CD4-positive, alpha-beta T cell (primary cell): ENCODE measurements at regions not wholly inside any gene's neighbourhood (a gene's known extent, or its start where the extent isn't known, plus 50 kb on each side); places are given as distances from the start of the nearest gene placed in this dataset.

Source experiments
- ATAC-seq: fragments of 200-7000 bp; cut with Tn5 transposase; one replicate; pipeline ENCODE4 v1.10.0; 2022; ENCODE audit warnings: mild to moderate bottlenecking; ENCODE audit not compliant: poor library complexity
- CTCF ChIA-PET: fragments of 350-600 bp; sonication (Branson Sonifier 250); formaldehyde crosslinking; loops from one replicate; lab custom pipeline; 2021; ENCODE audit warnings: antibody characterized with exemption, inconsistent platforms; lab: Charles Lee
- POLR2A ChIA-PET: fragments of 350-600 bp; sonication (Branson Sonifier 250); formaldehyde crosslinking; loops from one replicate; lab custom pipeline; 2021; ENCODE audit warnings: antibody characterized with exemption, inconsistent platforms; lab: Charles Lee
- DNase-seq, 14 experiments: peaks; one replicate each; pipeline ENCODE4 v3.0.0-alpha.2; 2013 to 2020; ENCODE audit warnings: mixed read lengths in 2 of 14
- H3K27ac ChIP-seq, 2 donors: one replicate each; pipeline versions ENCODE4 v1.5.1 to v1.7.0; 2013; ENCODE audit warnings: low read length in 2 of 2, low read depth in 1 of 2, mild to moderate bottlenecking in 1 of 2
- H3K27me3 ChIP-seq, 2 experiments: 1 replicate in 1 of 2; 2 replicates in 1 of 2; pipeline versions ENCODE4 v1.6.1 to v1.7.0; 2013; ENCODE audit warnings: low read length in 2 of 2, control low read depth in 1 of 2, mild to moderate bottlenecking in 1 of 2, moderate library complexity in 1 of 2; ENCODE audit not compliant: insufficient read depth in 2 of 2, control insufficient read depth in 1 of 2
- H3K36me3 ChIP-seq: one replicate; pipeline ENCODE4 v1.6.1; 2013; ENCODE audit warnings: low read length, control low read depth; ENCODE audit not compliant: insufficient read depth
- H3K4me1 ChIP-seq: one replicate; pipeline ENCODE4 v1.6.1; 2013; ENCODE audit warnings: low read length, control low read depth; ENCODE audit not compliant: insufficient read depth
- H3K4me3 ChIP-seq: one replicate; pipeline ENCODE4 v1.5.1; 2013; ENCODE audit warnings: mild to moderate bottlenecking, low read length, moderate library complexity
- H3K9me3 ChIP-seq, 2 experiments: 1 replicate in 1 of 2; 2 replicates in 1 of 2; pipeline versions ENCODE4 v1.6.1 to v1.7.0; 2013; ENCODE audit warnings: low read length in 2 of 2, mild to moderate bottlenecking in 2 of 2, control low read depth in 1 of 2, moderate library complexity in 1 of 2; ENCODE audit not compliant: control insufficient read depth in 1 of 2, insufficient read depth in 1 of 2
- H3K27ac Mint-ChIP-seq: one replicate; pipeline ENCODE4 v1.8.0; 2020; ENCODE audit warnings: mixed read lengths
- H3K27me3 Mint-ChIP-seq: one replicate; pipeline ENCODE4 v1.8.0; 2021; ENCODE audit warnings: mixed read lengths
- H3K36me3 Mint-ChIP-seq: one replicate; pipeline ENCODE4 v1.8.0; 2021; ENCODE audit warnings: low read depth, mixed read lengths
- H3K4me1 Mint-ChIP-seq: one replicate; pipeline ENCODE4 v1.8.0; 2021; ENCODE audit warnings: low read depth, mixed read lengths
- H3K4me3 Mint-ChIP-seq: one replicate; pipeline ENCODE4 v1.8.0; 2020; ENCODE audit warnings: mild to moderate bottlenecking, mixed read lengths
- H3K9me3 Mint-ChIP-seq: one replicate; pipeline ENCODE4 v1.8.0; 2020; ENCODE audit warnings: mixed read lengths
- intact Hi-C, 2 experiments: fragments of 100-400 bp; cut with DNase I in 1 of 2; cut with micrococcal nuclease in 1 of 2; formaldehyde crosslinking; loops; one replicate each; pipeline versions ENCODE4 v1.15.1 to v1.9.0; 2023 to 2025; cut with DNase I, micrococcal nuclease
- TF ChIP-seq, protein P1 (sequence below): fragments of 200-600 bp; IDR thresholded peaks from one replicate; pipeline ENCODE4 v1.8.0; 2022; ENCODE audit warnings: antibody characterized with exemption, mild to moderate bottlenecking

DNA sequence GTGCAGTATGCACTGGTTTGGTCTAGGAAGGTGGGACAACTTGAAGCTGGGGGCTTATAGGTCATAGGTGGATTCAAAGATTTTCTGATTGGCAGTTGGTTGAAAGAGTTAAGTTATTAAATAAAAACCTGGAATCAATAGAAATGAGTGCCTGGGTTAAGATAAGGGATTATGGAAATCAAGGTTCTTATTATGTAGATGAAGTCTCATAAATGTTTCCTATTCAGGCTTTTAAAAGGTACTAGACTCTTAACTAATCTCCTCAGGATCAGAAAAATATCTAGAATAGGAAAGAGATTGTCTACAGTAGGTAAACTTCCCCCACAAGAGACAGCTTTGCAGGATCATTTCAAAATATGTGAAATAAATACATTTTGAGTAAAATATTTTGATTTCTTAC, 163.3 kb upstream of the FBN2 start:
- intact Hi-C loops = no loop called here
- Histone ChIP-seq H3K4me1 (no peaks in the 10 kb centered on the region), H3K36me3 (no peaks in the 10 kb centered on the region), H3K4me3 (no peak overlapping the region), H3K9me3 (peaks cover 0 to 6% of the 10 kb centered on the region in 2 experiments), H3K27me3 (no peaks in the 10 kb centered on the region), H3K27ac (no peak overlapping the region)
- Mint-ChIP-seq H3K4me1 (no peaks in the 10 kb centered on the region), H3K27me3 (peaks cover 8% of the 10 kb centered on the region), H3K27ac (no peak overlapping the region), H3K36me3 (no peaks in the 10 kb centered on the region), H3K9me3 (no peaks in the 10 kb centered on the region), H3K4me3 (no peak overlapping the region)
- CTCF ChIA-PET = no interaction called here
- TF ChIP-seq, protein P1, sequence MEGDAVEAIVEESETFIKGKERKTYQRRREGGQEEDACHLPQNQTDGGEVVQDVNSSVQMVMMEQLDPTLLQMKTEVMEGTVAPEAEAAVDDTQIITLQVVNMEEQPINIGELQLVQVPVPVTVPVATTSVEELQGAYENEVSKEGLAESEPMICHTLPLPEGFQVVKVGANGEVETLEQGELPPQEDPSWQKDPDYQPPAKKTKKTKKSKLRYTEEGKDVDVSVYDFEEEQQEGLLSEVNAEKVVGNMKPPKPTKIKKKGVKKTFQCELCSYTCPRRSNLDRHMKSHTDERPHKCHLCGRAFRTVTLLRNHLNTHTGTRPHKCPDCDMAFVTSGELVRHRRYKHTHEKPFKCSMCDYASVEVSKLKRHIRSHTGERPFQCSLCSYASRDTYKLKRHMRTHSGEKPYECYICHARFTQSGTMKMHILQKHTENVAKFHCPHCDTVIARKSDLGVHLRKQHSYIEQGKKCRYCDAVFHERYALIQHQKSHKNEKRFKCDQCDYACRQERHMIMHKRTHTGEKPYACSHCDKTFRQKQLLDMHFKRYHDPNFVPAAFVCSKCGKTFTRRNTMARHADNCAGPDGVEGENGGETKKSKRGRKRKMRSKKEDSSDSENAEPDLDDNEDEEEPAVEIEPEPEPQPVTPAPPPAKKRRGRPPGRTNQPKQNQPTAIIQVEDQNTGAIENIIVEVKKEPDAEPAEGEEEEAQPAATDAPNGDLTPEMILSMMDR = no peak
- no peak for DNase-seq
- no peak for ATAC-seq
- POLR2A ChIA-PET = no interaction called here

DNA sequence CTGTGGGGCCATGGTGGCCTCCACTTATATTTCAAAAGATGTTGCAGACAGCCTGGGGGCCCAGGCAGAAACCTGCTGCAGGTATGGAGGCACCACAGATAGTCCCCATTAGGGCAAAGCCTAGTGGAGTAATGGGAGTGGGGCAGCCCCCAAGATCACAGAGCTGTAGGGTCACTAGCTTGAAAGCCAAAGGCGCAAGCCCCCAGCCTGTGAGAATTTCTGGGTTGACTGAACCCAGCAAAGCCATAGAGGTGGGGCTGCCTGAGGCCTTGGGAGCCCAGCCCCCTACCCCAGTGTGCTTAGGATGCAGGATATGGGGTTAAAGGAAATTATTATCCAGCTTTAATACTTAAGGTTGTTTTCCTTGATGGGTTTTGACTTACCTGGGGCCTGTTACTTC, 165.3 kb upstream of the FBN2 start:
- Histone ChIP-seq H3K36me3 (no peaks in the 10 kb centered on the region), H3K27ac (no peak overlapping the region), H3K4me1 (no peaks in the 10 kb centered on the region), H3K4me3 (no peak overlapping the region), H3K9me3 (peaks cover 0 to 6% of the 10 kb centered on the region in 2 experiments), H3K27me3 (no peaks in the 10 kb centered on the region)
- Mint-ChIP-seq H3K36me3 (no peaks in the 10 kb centered on the region), H3K27ac (no peak overlapping the region), H3K4me1 (no peaks in the 10 kb centered on the region), H3K9me3 (no peaks in the 10 kb centered on the region), H3K4me3 (no peak overlapping the region), H3K27me3 (peaks cover 4% of the 10 kb centered on the region)
- DNase-seq (no peak), ATAC-seq (no peak)
- ChIA-PET POLR2A (no interaction called here), CTCF (no interaction called here)
- intact Hi-C loops = no loop called here
- TF ChIP-seq, protein P1 = no peak

DNA sequence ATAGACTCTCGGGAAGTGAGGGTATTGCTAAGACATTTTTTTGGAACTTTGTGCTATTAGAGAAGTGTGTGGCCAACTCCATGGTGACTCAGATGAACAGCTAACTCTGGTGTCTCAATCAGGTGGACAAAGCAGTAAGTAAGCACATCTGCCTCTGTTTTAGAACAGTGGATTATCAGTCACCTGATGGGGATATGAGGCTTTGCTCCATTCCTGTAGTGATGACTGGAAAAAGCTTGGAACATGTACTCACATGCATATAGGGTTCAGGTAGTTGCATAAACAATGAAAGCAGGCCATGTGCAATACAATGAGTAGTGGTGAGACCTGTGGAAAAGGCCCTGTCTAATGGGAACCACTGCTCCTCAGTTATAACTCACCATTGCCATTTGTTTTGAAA, 168.2 kb upstream of the FBN2 start:
- ATAC-seq = no peak
- H3K27me3 Mint-ChIP-seq = peaks cover under 1% of the 10 kb centered on the region
- DNase-seq = no peak
- peaks cover 0 to 6% of the 10 kb centered on the region in 2 experiments for H3K9me3 ChIP-seq
- H3K27ac Mint-ChIP-seq = no peak overlapping the region
- no peaks in the 10 kb centered on the region for H3K36me3 Mint-ChIP-seq
- H3K27me3 ChIP-seq = no peaks in the 10 kb centered on the region
- H3K4me3 ChIP-seq = no peak overlapping the region
- no peaks in the 10 kb centered on the region for H3K4me1 Mint-ChIP-seq
- ChIA-PET CTCF (interaction anchor here (0.6 kb wide), 1 partner anchor 262 kb away, joined by 3 read pairs; no protein-coding TSS in a partner anchor), POLR2A (no interaction called here)
- H3K36me3 ChIP-seq = no peaks in the 10 kb centered on the region
- no peaks in the 10 kb centered on the region for H3K4me1 ChIP-seq
- intact Hi-C loops = no loop called here
- TF ChIP-seq, protein P1 = no peak
- no peaks in the 10 kb centered on the region for H3K9me3 Mint-ChIP-seq
- no peak overlapping the region for H3K4me3 Mint-ChIP-seq
- no peak overlapping the region for H3K27ac ChIP-seq
